GM18868 (cell line): ENCODE measurements at regions not wholly inside any gene's neighbourhood (a gene's known extent, or its start where the extent isn't known, plus 50 kb on each side); places are given as distances from the start of the nearest gene placed in this dataset.

Experiments
- ATAC-seq: cut with Tn5 transposase; IDR thresholded peaks from one replicate; pipeline ENCODE4 v1.9.1; 2021; ENCODE audit warnings: mild to moderate bottlenecking, moderate library complexity; ENCODE audit not compliant: unreplicated experiment

- ATAC-seq: no peak
These were observed 119.5 kb upstream of the RIMBP3 start for GRCh38 chr22:18731075-18731666.

DNA sequence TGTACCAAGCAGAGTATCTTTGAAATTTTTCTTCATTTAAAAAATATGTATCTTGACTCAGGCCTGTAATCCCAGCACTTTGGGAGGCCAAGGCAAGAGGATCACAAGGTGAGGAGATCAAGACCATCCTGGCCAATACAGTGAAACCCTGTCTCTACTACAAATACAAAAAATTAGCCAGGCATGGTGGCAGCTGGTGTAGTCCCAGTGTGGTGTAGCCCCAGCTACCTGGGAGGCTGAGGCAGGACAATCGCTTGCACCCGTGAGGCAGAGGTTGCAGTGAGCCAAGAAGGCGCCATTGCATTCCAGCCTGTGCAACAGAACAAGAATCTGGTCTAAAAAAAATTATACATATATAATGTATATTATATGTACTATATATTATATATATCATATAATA is 118.7 kb upstream of the RIMBP3 start:
- ATAC-seq: peak; percentile 94
